Activated CD4-positive, alpha-beta T cell treated with anti-CD3 and anti-CD28 coated beads, Interleukin-2, amount 50 U/mL, for 16 hours (primary cell): ENCODE measurements at regions not wholly inside any gene's neighbourhood (a gene's known extent, or its start where the extent isn't known, plus 50 kb on each side); places are given as distances from the start of the nearest gene placed in this dataset.
"Not testable (repeated sequence)": the region's sequence is repeated elsewhere in the genome, so short reads cannot be mapped to it uniquely, and the experiment has no call there.

Experiments
- DNase-seq: peaks from one replicate; pipeline ENCODE4 v3.0.0-alpha.2; 2020

DNA sequence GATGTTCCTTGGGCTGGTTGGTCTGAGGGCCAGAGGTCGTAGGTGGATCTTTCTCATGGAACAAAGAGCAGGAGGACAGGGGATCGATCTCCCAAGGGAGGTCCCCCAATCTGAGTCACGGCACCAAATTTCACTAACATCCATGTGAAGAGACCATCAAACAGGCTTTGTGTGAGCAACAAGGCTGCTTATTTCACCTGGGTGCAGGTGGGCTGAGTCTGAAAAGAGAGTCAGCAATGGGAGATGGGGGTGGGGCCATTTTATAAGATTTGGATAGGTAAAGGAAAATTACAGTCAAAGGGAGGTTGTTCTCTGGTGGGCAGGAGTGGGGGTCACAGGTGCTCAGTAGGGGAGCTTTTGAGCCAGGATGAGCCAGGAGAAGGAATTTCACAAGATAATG lies 334.0 kb upstream of the HTR1E start:
- DNase-seq, result not testable (repeated sequence)

DNA sequence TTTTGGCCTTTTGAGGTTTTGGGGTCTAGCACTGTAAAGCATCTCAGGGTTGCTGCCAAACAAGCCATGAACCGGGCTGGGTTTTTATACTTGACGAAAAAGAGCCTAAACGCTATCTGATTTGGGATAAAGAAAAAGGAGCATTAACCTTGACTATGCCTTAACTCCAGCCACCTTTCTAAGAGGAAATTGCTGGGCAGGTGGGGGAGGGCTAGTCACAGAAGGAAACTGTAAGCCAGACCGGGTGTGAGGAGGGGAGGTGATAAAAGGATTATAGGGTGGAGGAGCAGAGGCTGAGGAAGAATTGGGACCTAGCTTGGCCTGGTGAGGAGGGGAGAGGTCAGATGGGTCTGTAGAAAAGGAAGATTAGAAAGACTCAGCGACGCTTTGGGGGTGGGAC lies 335.2 kb upstream of the HTR1E start:
- DNase-seq, result not testable (repeated sequence)

DNA sequence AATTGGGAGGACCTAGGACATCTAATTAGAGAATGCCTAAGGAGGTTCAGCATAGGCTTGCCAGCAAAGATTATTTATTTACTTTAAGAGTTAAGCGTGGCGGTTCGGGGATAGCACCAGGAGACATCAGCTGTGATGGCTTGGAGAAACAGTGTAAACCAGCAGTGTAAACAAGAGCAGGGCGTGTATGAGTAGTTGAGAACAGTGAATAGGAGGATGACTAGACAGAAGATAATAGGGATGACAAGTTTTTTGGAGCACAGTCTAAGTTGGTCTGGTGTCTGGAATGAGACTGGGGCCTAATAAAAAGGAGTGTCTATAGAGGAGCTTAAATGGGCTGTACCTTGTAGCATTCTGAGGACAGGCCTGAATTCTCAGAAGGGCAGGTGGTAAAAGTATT lies 338.4 kb upstream of the HTR1E start:
- DNase-seq, result not testable (repeated sequence)

DNA sequence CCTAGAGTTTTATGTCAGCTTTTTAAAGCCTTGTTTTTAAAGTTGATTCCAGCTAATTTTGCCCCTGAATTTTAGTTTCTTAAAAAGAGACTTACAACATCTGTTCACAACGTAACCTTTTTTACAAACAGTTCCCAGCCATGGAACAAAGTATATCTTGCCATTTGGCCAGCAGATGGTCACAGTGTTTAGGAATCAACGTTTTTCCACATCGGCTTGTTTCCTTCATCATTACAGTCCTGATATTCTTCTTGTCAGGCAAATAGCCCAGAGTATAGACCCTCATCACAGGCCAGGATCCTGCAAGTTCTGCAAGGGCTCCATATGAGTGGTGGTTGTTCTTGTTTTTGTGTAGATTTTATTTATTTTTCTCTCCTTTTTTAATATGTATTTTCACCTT lies 341.7 kb upstream of the HTR1E start:
- no peak for DNase-seq

DNA sequence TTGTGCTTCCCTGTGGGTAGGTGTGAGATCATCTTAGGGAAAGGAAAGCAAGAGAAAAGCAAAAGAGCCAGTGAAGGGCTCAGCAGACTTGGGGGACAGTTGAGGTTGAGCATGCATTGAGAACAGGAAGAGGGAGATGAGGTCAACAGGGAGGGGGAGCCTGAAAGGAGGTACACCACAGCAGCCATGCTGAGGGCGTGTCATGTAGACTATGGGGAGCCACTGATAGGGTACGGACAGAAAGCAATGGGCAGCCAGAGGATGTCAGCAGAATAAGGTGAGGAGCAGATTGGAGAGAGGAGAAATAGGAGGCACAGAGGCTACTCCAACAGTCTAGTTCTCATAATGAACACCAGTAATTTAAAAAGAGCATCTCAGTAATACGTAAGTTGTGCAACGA lies 351.1 kb upstream of the HTR1E start:
- no peak for DNase-seq

DNA sequence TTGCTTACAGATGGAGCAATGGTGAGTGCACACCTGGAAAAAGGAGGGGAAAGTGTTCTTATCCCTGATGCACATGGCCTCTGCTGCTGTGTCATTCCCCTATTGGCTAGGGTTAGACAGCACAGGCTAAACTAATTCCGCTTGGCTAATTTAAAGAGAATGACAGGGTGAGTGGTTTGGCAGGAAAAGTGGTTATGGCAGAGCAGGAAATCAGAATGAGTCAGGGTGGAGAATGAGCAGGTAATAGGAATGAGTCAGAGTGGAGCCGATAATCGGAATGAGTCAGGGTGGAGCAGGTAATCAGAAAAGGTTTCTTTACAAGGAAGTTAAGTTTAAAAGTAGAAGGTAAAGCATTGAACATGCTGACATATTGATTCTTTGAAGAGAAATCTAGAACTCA lies 355.5 kb upstream of the HTR1E start:
- peak; percentile 1 for DNase-seq

DNA sequence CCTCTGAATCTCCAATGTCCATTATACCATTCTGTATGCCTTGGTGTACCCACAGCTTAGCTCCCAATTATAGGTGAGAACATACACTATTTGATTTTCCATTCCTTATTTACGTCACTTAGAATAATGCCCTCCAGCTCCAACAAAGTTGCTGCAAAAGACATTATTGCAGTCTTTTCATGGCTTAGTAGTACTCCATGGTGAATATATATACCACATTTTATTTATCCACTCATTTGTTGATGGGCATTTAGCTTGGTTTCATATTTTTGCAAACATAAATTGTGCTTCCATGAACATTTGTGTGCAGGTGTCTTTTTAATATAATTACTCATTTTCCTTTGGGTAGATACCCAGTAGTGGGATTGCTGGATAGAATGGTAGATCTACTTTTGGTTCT lies 374.1 kb upstream of the HTR1E start:
- no peak for DNase-seq

DNA sequence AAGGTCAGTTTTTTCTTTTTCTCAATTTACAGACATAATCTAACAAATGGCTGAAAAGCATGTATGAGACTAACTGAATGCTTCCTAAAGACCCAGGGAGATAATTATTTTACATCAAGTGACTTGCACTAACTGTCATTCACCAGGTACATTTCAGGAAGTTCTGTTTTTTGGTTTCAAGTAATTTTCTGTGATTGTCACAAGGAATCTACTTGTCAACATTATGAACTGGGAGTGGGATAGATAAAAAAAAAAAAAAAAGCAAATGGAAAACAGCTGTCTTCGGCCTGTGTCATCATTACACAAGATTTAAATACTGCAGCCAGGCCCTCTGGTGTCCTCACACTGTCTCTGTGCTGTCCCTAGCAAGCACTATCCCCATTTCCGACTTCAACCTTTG lies 379.0 kb upstream of the HTR1E start:
- no peak for DNase-seq

DNA sequence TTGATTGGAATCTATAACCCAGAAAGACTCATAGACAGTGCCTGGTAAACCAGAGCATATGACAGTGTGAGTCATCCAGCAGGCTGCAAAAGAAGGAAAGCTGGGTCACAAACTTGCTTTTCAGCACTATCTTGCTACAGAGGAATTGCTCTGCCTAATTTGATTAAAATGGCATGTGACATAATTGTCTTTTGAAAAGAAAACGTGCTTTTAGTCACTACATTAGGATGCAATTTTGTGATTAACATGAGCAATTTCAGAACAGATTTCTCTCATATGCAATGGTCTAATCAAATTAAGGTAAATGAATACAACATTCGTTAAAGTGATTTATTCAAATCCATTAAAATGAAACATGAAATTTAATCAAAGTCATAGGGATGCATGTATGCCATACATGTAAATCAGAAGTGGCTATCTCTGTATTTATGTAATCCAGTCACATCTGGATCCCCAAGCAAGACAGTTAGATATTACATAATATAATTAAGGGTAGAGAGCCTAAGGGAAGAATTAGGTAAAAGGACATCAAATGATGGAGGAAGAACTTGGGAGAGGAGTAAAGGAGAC lies 400.0 kb upstream of the HTR1E start:
- DNase-seq, result no peak

DNA sequence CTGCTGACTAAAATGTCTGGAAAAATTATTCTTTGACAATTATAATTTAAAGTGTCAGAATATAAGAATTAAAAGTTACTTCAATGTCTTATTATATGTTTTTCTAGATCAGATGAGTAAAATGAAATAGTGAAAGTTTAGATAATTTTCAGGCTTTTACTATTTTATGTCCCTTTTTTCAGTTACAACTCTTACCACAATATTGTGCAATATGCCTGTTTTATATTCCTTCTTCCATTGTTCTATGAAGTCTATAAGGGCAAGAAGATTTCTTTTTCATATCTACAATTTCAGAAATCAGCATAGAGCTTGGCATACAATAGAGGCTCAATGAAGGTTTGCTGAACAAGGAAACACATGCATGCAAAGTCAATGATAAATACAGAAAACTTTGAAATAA lies 401.2 kb upstream of the HTR1E start:
- DNase-seq, result no peak

DNA sequence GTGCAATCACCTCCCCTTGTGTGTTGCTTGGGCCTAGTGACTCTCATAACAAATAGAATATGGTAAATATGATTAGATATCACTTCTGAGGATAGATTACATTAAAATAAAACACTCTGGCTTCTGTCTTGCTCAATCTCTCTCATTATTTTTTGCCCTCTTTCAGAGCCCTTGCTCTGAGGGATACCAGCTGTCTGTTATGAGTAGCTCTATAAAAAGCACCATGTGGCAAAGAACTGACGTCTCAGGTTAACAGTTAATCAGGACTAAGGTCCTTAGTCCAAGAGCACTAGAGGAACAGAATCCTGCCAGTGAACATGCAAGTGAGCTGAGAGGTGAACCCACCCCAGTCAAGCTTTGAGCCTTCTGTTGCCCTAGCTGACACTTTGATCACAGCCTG lies 402.2 kb upstream of the HTR1E start:
- no peak for DNase-seq

DNA sequence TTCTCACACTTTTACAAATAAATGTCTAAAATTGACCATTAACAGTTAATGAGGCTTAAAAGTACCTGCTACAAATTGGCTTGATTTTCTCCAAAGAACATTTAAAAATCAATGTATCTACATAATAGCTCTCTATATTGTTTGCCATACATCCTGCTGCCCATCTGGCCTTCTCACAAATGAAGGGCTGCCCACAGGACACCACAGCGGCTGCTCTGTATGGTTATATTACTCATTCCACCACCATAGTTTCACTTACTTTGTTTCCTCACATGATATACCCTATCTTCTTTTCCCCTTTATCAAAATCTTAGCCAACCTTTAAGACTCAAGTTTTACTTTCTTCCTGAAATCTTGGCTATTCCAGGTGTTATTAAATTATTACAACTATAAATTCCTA lies 407.7 kb upstream of the HTR1E start:
- no peak for DNase-seq

DNA sequence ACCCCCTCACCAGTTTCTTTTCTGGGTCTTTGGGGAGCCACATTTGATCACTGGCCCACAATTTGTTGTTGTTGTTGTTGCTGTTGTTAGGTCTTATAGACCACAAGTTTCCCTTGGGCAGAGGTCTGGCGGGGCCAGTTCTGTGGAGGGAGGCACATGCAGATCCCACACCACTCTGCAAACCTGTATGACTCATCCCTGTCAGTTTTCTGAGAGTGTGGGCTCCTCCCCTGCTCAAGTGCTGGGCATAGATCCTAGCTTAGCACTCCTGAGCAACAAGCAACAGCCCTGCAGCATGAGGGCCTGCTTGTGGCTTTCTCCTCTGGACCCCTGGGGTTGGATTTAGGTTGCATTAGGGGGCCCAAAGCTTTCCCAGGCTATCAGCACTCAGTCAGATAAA lies 411.1 kb upstream of the HTR1E start:
- no peak for DNase-seq

DNA sequence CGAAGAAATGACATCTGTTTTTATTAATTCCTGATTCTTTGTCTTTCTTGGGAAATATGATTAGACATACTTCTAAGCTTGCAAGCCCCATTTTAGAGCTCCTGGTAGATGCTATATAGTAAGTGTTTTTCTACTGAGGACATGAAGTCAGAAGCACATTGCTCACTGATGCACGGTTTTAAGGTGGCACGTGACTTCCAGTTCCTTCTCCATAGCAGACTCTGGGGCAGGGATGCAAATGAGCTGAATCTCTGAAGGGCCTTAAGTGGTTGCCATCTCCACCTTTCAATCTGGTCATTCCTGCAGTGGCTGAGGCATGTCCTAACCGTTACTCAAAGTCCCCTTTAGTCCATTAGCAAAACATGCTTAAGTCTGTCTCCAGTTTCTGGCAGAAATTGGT lies 421.2 kb upstream of the HTR1E start:
- no peak for DNase-seq

DNA sequence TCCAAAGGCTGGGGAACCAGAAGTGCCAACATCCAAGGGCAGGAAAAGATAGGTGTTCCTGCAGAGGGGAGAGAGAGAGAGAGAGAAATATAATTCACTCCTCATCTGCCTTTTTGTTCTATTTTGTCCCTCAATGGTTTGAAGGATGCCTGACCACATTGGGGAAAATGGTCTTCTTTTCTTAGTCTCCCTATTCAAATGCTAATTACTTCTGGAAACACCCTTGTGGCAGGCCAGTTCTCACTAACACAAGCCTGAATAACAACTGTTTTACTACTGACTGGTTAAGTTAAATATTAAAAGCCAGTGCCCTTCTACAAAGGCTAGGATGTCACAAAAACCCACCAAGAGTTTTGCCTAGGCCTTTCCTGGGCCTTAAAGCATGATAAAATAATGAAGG lies 425.4 kb upstream of the HTR1E start:
- no peak for DNase-seq

DNA sequence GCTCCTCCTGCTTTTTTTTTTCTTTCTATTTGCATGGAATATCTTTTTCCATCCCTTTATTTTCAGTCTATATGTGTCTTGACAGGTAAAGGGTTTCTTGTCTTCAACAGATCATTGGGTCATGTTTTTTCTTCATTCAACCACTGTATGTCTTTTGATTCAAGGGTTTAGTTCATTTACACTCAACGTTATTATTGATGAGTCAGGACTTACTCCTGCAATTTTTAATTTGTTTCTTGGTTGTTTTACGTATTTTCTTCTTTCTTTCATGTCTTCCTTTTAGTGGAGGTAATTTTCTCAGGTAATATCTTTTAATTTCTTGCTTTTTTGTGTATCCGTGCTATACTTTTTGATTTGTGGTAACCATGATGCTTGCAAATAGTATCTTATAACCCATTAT lies 429.1 kb upstream of the HTR1E start:
- no peak for DNase-seq

DNA sequence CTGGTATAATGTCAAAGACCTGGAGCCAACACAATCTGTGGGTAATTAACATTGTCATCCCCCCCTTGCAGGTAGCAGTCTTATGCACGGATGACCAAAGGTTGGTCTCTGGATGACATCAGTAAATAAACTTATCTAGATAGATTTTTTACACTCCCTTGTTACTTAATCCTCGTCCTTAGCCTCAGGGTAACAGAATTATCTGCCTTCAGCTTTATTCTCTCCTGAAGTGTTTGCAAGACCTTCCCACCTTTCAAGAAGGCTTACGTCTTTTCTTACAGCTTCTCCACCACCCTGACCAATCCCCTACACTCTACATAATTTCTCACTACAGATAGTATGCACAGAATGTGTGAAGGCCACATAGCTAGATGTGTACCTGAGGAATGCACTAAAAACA lies 434.8 kb upstream of the HTR1E start:
- DNase-seq, result no peak

DNA sequence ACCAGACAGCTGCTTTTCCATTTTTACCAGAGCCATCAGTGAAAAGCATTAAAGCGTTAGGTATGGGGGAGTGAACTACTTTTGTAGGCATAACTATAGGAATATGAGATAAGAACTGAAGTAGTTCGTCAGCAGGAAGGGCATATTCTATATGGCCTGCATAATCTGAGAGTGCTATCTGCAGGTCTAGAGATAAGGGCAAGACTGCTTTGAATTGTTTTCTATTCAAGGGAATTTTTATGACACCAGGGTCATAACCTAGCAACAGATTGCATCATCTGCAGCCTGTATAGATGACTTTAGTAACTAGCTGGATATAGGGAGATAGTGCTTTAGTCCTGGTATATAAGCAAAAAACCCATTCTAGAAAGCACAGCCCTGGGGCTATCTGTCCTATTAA lies 437.3 kb upstream of the HTR1E start:
- no peak for DNase-seq

DNA sequence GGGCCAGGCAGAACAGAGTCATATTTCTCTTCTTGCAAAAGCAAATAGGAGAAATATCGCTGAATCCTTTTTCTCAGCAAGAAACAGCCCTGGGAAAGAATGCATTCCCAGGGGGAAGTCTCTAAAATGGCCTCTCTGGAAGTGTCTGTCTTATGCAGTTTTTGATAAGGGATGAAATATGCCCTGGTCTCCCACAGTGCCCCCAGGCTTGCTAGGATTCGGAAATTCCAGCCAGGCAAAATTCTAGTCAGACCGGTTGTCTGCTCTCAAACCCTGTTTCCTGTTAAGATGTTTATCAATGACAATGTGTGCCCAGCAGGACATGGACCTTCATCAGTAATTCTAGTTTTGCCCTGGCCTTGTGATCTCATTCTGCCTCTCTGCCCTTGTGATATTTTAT lies 448.3 kb upstream of the HTR1E start:
- not testable (repeated sequence) for DNase-seq

DNA sequence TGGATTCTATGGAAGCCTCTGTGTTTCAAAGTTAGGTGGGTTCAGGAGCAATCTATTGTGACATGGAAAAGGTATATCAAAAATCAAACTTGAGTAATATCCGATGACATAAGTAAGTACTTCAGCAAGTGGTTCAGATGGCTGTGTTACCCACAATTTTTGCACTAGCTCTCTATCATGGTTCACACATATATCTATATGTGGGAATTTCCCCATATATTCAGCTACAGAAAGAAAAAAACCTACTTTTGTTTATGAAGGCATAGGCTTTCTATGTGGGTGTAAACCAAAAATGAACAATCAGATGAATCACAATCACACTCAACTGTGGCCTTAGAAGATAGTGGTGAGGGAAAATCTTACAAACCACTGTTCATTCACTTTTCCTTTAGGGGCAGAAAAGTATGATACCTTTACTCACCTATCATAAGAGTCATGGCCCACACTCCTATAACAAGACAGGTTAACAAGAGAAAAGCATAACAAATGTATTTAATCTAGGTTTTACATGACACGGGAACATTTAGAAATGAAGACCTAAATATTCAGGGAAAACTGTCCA lies 449.6 kb upstream of the HTR1E start:
- no peak for DNase-seq

DNA sequence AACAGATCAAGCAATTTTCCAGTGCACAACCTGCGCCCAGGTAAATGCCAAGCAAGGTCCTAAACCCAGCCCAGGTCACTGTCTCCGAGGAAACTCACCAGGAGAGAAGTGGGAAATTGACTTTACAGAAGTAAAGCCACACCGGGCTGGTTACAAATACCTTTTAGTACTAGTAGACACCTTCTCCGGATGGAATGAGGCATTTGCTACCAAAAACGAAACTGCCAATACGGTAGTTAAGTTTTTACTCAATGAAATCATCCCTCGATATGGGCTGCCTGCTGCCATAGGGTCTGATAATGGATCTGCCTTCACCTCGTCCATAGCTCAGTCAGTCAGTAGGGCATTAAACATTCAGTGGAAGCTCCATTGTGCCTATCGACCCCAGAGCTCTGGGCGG lies 459.0 kb upstream of the HTR1E start:
- not testable (repeated sequence) for DNase-seq

DNA sequence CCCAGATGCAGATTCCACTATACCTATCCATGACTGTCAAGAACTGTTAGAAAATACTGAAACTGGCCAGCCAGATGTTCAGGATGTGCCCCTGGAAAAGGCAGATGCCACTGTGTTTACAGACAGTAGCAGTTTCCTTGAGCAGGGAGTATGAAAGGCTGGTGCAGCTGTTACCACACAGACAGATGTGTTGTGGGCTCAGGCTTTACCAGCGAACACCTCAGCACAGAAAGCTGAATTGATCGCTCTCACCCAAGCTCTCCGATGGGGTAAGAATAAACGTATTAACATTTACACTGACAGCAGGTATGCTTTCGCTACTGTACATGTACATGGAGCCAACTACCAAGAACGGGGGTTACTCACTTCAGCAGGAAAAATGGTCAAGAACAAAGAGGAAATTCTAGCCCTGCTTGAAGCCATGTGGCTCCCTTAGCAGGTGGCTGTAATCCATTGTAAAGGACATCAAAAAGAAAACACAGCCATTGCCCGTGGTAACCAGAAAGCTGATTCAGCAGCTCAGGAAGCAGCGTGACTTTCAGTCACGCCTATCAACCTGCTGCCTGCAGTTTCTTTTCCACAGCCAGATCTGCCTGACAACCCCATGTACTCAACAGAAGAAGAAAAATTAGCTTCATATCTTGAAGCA lies 459.7 kb upstream of the HTR1E start:
- DNase-seq, result no peak

DNA sequence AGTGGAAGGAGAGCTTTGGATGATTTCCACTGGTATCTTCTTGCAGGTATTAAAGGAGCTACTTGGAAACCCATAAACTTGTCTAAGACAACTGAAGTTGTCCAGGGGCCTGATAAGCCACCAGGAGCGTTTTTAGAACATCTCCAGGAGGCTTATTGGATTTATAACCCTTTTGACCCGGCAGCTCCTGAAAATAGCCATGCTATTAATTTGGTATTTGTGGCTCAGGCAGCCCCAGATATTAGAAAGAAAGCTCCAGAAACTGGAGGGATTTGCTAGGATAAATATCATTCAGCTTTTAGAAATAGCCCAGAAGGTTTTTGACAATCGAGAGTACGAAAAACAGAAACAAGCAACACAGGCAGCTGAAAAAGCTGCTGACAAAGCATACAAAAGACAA lies 461.0 kb upstream of the HTR1E start:
- no peak for DNase-seq

DNA sequence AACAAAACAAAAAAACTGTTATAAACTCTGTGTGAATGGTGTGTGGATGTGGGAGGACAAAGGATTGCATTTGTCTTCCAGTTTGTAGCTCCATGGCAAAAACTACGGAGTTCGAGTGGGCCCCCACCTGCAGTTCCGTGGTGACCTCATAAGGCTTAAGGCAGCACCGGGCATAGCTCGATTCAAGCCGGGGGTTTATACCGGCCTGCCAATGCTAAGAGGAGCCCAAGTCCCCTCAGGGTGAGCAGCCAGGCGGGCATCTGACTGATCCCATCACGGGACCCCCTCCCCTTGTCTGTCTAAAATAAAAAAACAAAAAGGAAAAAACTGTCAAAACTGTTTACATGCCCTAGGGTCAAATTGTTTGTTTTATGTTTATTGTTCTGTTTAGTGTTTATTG lies 463.2 kb upstream of the HTR1E start:
- DNase-seq, result no peak

DNA sequence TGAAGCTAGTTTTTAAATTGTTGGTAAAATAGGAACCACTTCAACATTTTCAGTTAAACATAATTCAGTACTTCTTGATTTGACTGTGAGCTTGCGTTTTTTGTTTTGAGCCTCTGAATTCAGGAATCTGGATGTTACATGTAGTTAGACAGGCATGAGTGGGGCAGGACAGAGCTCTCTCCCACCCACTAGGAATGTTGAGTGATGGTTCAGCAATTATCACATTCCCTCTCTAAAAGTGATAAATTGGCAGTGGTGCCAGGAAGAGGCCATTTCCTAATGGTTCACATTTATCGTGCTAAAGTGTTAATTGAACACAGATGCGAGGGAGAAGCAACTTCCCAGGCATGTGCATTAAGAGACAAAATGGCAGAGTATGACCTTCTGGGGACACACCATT lies 465.5 kb upstream of the HTR1E start:
- DNase-seq, result no peak
